Suprapubic skin (tissue), 4 donors: ENCODE measurements at regions not wholly inside any gene's neighbourhood (a gene's known extent, or its start where the extent isn't known, plus 50 kb on each side); places are given as distances from the start of the nearest gene placed in this dataset.

Experiments used
- DNase-seq, 2 donors: peaks; one replicate each; pipeline ENCODE4 v3.0.0-alpha.2; 2019; ENCODE audit warnings: low spot score in 2 of 2
- H3K27ac ChIP-seq: fragments of 200-600 bp; sonication (generic); one replicate; pipeline ENCODE4 v1.5.1; 2019
- H3K27me3 ChIP-seq: fragments of 200-600 bp; sonication (generic); one replicate; pipeline ENCODE4 v1.5.1; 2019
- H3K36me3 ChIP-seq: fragments of 200-600 bp; sonication (generic); one replicate; pipeline ENCODE4 v1.5.1; 2019
- H3K4me1 ChIP-seq: fragments of 200-600 bp; sonication (generic); one replicate; pipeline ENCODE4 v1.5.1; 2019
- H3K4me3 ChIP-seq: fragments of 200-600 bp; sonication (generic); one replicate; pipeline ENCODE4 v1.5.1; 2019; ENCODE audit warnings: mild to moderate bottlenecking
- H3K9me3 ChIP-seq: fragments of 200-600 bp; sonication (generic); one replicate; pipeline ENCODE4 v1.5.1; 2019
- EP300 ChIP-seq: sonication (generic); formaldehyde crosslinking; IDR thresholded peaks from one replicate; pipeline ENCODE4 v1.6.1; 2017; ENCODE audit warnings: antibody characterized with exemption
- POLR2A ChIP-seq, 2 donors: fragments of 450-650 bp; IDR thresholded peaks; one replicate each; pipeline ENCODE4 v1.6.1; 2017; ENCODE audit warnings: antibody characterized with exemption in 2 of 2, mild to moderate bottlenecking in 2 of 2, moderate library complexity in 2 of 2
- POLR2AphosphoS5 ChIP-seq, 3 donors: sonication (generic); formaldehyde crosslinking; IDR thresholded peaks; one replicate each; pipeline ENCODE4 v1.6.1; 2017; ENCODE audit warnings: antibody characterized with exemption in 3 of 3
- WGBS: methylation state at CpG from one replicate; pipeline ENCODE4 v1.1.5; 2018; 5-methylcytosine and 5-hydroxymethylcytosine counted together
- TF ChIP-seq, protein P1 (sequence below), 2 donors: fragments of 200-600 bp in 1 of 2; fragments of 450-650 bp in 1 of 2; sonication (generic) in 1 of 2; IDR thresholded peaks; one replicate each; pipeline ENCODE4 v1.5.1; 2016 to 2019; ENCODE audit warnings: antibody characterized with exemption in 2 of 2, mild to moderate bottlenecking in 1 of 2, moderate library complexity in 1 of 2

DNA sequence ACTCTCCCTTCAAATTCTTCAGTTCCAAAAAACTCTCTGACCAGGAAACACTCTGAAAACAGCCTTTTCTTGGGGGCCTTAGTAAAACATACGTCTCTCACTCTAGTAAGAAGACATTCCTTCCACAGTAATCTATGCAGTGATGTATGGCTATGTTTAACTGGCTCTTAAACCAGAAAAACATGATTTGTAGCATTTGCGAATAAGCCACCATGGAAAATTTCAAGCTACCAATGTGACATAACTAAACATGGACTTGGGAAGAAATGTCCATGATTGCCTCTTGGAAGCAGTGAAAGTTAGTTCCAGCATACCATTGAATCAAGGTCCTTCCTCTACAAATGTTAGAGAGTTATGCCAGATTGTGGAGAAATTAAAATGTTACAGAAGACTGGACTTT, 121.5 kb upstream of the ATF7IP start:
- no peak overlapping the region for H3K4me3 ChIP-seq
- 92% methylated on average over 2 of the region's 2 CpGs for WGBS
- peaks cover 17% of the 10 kb centered on the region for H3K4me1 ChIP-seq
- H3K27ac ChIP-seq, result no peak overlapping the region
- H3K27me3 ChIP-seq, result no peaks in the 10 kb centered on the region
- no peak for DNase-seq
- no peaks in the 10 kb centered on the region for H3K36me3 ChIP-seq
- peaks cover 22% of the 10 kb centered on the region for H3K9me3 ChIP-seq
- TF ChIP-seq, protein P1, sequence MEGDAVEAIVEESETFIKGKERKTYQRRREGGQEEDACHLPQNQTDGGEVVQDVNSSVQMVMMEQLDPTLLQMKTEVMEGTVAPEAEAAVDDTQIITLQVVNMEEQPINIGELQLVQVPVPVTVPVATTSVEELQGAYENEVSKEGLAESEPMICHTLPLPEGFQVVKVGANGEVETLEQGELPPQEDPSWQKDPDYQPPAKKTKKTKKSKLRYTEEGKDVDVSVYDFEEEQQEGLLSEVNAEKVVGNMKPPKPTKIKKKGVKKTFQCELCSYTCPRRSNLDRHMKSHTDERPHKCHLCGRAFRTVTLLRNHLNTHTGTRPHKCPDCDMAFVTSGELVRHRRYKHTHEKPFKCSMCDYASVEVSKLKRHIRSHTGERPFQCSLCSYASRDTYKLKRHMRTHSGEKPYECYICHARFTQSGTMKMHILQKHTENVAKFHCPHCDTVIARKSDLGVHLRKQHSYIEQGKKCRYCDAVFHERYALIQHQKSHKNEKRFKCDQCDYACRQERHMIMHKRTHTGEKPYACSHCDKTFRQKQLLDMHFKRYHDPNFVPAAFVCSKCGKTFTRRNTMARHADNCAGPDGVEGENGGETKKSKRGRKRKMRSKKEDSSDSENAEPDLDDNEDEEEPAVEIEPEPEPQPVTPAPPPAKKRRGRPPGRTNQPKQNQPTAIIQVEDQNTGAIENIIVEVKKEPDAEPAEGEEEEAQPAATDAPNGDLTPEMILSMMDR (IDR thresholded peaks at IDR 0.05), result no peak
- no peak for TF ChIP-seq POLR2AphosphoS5 (IDR thresholded peaks at IDR 0.05)
- no peak for TF ChIP-seq POLR2A (IDR thresholded peaks at IDR 0.05)
- TF ChIP-seq EP300, result no peak

DNA sequence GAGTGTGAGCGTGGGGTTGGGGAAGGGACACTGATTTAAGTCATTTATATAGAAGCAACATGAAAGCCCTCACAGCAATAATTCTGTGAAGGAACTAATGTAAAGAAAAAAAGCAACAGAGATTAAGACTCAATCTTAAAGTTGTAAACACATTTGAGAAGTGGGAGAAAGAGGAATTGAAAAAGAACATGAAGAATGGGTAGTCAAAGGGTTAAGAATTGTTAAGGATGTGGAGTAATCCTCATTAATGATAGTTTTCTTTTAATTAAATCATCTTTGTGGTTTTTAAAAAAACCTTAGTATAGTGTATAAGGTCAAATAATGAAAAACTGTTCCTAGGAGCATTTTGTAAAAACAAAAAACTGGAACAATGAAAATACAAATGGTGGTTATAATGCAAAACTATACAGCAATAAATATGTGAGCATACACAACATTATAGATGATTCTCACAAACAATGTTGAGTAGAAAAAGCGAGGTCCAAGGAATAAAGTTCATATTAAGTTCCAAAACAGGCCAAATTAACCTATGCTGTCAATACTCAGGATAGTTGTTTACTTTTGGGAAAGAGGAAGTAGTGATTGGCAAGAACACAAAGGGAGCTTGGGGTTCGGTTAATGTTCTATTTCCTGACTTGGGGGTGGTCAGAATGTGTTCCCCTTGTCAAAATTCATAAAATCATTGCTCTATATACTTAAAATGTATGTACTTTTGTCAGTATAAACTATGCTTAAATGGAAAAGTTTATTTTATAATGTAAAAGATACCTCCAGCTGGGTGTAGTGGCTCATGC, 120.4 kb upstream of the ATF7IP start:
- Histone ChIP-seq H3K27me3 (no peaks in the 10 kb centered on the region), H3K4me3 (no peak overlapping the region), H3K9me3 (peaks cover 22% of the 10 kb centered on the region), H3K36me3 (no peaks in the 10 kb centered on the region), H3K27ac (no peak overlapping the region), H3K4me1 (peaks cover 6% of the 10 kb centered on the region)
- 63% methylated on average over 3 of the region's 3 CpGs for WGBS
- DNase-seq, result no peak
- TF ChIP-seq POLR2A (IDR thresholded peaks at IDR 0.05) (no peak), EP300 (no peak), POLR2AphosphoS5 (IDR thresholded peaks at IDR 0.05) (no peak)
- TF ChIP-seq, protein P1 (IDR thresholded peaks at IDR 0.05), result no peak

DNA sequence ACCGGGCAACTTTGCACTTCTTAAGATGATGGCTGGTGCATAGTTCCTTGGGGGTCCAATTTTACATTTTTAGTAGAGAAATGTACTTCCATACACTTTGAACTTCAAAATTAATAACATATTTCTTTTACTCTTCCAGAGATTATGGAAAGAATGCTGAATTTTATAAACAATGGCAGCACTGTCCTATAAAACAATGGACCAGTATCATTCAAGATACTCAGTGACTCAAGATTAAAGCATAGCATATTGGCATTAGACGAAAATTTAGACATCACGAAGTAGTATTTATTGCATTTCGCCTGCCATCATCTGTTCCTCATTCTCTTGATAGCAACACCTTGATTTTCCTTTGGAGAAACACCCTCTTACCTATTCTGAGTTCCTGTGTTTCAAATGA, 118.3 kb upstream of the ATF7IP start:
- H3K4me3 ChIP-seq, result no peak overlapping the region
- no peak for TF ChIP-seq POLR2AphosphoS5 (IDR thresholded peaks at IDR 0.05)
- no peaks in the 10 kb centered on the region for H3K27me3 ChIP-seq
- 84% methylated on average over 4 of the region's 4 CpGs for WGBS
- no peak for DNase-seq
- H3K4me1 ChIP-seq, result no peaks in the 10 kb centered on the region
- peaks cover 18% of the 10 kb centered on the region for H3K9me3 ChIP-seq
- no peak overlapping the region for H3K27ac ChIP-seq
- H3K36me3 ChIP-seq, result no peaks in the 10 kb centered on the region

DNA sequence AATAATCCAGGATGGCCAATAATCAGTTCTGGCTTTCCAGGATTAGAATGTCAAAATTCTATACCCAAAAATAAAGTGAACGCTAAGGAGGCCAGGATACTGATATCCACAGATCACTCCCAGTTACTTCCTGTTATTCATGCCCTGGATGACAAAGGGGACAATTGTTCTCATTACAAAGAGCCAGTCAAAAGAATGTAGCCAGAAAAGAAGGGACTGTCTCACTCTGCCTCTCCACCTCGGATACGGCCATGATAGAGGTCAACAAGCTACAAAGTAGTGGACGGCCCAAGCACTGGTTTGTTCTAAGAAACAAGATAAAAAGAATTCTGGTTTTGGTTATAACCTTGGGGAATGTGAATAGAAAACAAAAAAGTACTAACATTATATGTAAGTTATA, 116.1 kb upstream of the ATF7IP start:
- no peak overlapping the region for H3K4me3 ChIP-seq
- H3K27ac ChIP-seq, result no peak overlapping the region
- H3K27me3 ChIP-seq, result no peaks in the 10 kb centered on the region
- peaks cover 3% of the 10 kb centered on the region for H3K9me3 ChIP-seq
- DNase-seq, result no peak
- no peaks in the 10 kb centered on the region for H3K36me3 ChIP-seq
- TF ChIP-seq POLR2A (IDR thresholded peaks at IDR 0.05) (no peak), POLR2AphosphoS5 (IDR thresholded peaks at IDR 0.05) (no peak)
- no peaks in the 10 kb centered on the region for H3K4me1 ChIP-seq
- WGBS, result 69% methylated on average over 4 of the region's 4 CpGs

DNA sequence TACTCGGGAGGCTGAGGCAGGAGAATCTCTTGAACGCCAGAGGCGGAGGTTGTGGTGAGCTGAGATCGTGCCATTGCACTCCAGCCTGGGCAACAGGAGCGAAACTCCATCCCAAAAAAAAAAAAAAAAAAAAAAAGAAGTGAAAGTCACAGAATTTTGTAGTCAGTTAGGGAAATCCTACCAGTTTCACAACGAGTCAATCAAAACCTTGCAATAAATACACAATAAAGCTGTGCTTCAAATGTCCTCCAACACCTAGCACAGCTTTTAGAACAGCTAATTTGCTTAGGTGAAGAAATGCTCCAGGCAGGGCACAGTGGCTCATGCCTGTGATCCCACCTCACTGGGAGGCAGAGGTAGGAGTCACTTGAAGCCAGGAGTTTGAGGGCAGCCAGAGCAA, 112.8 kb upstream of the ATF7IP start:
- H3K27ac ChIP-seq, result no peak overlapping the region
- TF ChIP-seq EP300, result no peak
- TF ChIP-seq, protein P1 (IDR thresholded peaks at IDR 0.05), result no peak
- no peak for TF ChIP-seq POLR2A (IDR thresholded peaks at IDR 0.05)
- TF ChIP-seq POLR2AphosphoS5 (IDR thresholded peaks at IDR 0.05), result no peak

DNA sequence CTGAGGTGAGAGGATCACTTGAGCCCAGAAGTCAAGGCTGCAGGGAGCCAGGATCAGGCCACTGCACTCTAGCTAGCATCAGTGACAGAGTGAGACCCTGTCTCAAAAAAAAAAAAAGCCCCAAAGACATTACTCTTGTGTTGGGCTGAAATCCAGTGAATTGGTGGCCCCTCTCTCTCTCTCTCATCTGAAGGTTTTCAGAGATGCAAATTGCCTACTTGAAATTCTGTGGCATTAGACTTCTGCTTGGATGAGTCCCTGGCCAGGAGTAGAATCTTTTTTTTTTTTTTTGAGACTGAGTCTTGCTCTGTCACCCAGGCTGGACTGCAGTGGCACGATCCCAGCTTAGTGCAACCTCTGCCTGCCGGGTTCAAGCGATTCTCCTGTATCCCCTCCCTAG, 112.0 kb upstream of the ATF7IP start:
- no peak for DNase-seq
- Histone ChIP-seq H3K36me3 (no peaks in the 10 kb centered on the region), H3K27ac (no peak overlapping the region), H3K4me3 (no peak overlapping the region), H3K27me3 (no peaks in the 10 kb centered on the region), H3K4me1 (peaks cover 23% of the 10 kb centered on the region), H3K9me3 (no peaks in the 10 kb centered on the region)
- WGBS, result 100% methylated on average over 3 of the region's 3 CpGs
- TF ChIP-seq, protein P1 (IDR thresholded peaks at IDR 0.05), result no peak
- TF ChIP-seq POLR2AphosphoS5 (IDR thresholded peaks at IDR 0.05), result no peak
- TF ChIP-seq POLR2A (IDR thresholded peaks at IDR 0.05), result no peak
- TF ChIP-seq EP300, result no peak

More for the DNA sequence above, 112.8 kb upstream of the ATF7IP start:
- Histone ChIP-seq H3K4me3 (no peak overlapping the region), H3K9me3 (no peaks in the 10 kb centered on the region), H3K27me3 (no peaks in the 10 kb centered on the region), H3K36me3 (no peaks in the 10 kb centered on the region), H3K4me1 (peaks cover 15% of the 10 kb centered on the region)
- 88% methylated on average over 6 of the region's 6 CpGs for WGBS
- DNase-seq, result no peak
